ENCODE measurements at regions not wholly inside any gene's neighbourhood (a gene's known extent, or its start where the extent isn't known, plus 50 kb on each side); places are given as distances from the start of the nearest gene placed in this dataset.

DNA sequence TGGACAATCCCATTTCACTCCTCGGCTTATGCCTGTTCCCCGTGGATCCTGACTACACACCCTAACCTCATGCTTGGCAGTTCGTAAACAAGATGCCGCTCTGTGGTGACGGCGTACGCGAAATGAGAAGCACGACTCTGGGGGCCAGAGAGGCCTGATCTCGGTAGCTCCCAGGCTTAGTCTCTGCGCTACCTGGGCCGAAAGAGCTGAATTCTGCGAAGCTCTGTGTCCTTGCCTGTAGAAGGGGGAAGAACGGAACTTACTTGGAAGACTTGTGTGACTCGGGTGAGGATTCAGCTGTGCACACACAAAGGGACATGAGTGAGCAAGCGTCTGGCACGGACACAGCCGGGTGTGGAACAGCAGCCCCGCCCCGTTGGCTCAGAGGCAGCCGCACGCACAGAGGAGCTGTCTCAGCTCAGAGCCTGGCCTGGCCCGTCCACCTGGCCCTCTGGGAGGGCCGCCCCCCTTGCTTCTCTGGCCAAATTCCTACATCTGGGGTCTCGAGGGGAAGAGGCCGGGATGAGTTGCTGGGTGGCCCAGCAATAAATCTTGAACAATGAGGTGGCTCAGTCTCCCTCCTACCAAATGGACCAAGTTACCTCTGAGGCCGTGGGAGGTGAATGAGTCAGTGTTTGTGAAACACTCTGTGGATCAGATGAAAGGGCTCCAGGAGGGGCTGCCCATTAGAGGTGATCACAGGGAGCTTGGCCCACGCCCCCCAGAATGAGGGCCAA, 83.8 kb downstream of the PDGFA start:
- Histone ChIP-seq H3K4me1 (no peaks in the 10 kb centered on the region), H3K27me3 (no peaks in the 10 kb centered on the region), H3K9me3 (no peaks in the 10 kb centered on the region), H3K4me3 (peak overlapping the region; percentile 14), H3K27ac (no peak overlapping the region), H3K36me3 (no peaks in the 10 kb centered on the region)
- TF ChIP-seq, protein P1, sequence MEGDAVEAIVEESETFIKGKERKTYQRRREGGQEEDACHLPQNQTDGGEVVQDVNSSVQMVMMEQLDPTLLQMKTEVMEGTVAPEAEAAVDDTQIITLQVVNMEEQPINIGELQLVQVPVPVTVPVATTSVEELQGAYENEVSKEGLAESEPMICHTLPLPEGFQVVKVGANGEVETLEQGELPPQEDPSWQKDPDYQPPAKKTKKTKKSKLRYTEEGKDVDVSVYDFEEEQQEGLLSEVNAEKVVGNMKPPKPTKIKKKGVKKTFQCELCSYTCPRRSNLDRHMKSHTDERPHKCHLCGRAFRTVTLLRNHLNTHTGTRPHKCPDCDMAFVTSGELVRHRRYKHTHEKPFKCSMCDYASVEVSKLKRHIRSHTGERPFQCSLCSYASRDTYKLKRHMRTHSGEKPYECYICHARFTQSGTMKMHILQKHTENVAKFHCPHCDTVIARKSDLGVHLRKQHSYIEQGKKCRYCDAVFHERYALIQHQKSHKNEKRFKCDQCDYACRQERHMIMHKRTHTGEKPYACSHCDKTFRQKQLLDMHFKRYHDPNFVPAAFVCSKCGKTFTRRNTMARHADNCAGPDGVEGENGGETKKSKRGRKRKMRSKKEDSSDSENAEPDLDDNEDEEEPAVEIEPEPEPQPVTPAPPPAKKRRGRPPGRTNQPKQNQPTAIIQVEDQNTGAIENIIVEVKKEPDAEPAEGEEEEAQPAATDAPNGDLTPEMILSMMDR (IDR thresholded peaks at IDR 0.05): no peak
- DNase-seq (no peak), ATAC-seq (peak; percentile 42)
- intact Hi-C loops (cut with DNase I): no loop called here

DNA sequence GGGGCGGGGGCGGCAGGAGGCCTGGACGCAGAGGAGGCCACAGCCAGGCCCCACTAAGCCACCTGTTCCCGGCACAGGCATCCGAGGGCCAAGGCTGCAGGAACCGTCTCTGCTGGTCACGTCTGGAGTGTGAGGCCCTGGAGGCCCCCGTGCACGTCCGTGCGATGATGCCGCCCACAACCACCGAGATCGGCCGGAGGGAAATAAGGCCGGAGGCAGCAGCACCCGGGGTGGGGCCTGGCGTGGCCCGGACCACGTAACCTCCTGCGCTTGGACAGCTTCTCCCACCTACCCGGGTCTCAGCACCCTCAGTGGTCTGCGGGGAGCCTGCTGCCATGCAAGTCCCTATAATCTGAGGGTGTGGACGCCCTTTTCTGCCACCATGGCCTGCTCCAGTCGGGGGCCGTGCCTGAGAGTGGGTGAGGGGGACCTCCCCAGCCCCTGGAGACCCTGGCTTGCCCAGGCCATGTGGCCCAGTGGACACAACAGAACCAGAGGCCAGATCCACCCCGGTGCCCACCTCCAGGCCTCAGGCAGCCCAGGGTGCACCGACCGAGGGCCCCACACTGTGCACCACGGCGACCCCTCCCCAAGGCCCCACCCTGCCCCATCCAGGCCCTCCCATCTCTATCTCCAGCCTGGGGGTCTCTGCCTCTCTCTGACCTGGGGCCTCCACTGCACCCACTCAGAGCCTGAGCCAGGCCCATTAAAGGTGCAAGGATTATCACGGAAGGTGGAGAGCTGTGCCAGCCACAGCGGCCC, 83.1 kb downstream of the PDGFA start:
- H3K27ac ChIP-seq: no peak overlapping the region
- no peaks in the 10 kb centered on the region for H3K4me1 ChIP-seq
- DNase-seq: no peak
- no peak for ATAC-seq
- H3K4me3 ChIP-seq: no peak overlapping the region
- no peaks in the 10 kb centered on the region for H3K27me3 ChIP-seq
- no peaks in the 10 kb centered on the region for H3K36me3 ChIP-seq
- intact Hi-C loops (cut with DNase I): no loop called here
- H3K9me3 ChIP-seq: no peaks in the 10 kb centered on the region
- TF ChIP-seq, protein P1 (IDR thresholded peaks at IDR 0.05): no peak

DNA sequence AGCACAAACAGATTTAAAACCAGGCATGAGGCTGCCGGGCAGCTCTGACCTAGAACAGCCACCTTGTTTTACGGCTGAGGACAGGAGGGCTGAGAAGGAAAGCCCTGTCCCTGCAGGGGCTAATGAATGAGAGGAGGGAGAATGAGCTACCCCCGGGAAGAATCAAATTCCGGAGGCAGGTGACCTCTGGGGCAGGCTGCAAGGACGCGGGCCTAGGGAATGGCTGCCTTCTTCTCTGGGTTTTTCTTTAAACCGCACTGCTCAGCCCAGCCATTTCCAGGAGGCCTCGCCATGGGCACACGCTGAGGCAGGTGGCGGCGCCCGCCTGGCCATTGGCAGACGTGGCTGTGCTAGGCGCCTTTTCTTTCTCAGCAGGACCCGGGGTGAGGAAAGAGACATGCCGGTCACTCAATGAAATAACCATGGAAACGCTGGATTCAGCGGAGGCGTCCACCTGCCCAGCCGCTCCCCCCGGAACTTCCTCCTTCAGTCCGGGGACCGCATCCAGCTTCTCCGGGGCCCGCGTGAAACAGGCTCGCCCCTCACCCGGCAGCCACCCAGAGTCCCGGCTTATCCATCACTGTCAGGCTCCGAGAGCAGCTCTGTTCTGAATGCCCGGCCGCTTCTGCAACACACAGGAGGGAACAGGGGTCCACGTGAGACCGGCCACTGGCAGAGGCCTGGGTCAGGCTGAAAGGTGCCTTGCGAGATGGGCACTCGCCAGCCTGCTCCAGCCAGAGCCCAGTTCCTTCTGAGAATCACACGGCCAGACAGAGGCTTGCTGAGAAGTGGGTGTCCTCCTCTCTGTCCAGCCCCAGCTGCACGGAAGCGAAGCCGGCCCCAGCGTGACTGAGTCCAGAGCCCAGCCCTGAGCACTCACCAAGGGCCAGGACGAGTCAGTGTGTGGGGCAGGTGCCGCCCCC, 82.1 kb downstream of the PDGFA start:
- H3K27ac ChIP-seq: no peak overlapping the region
- H3K4me3 ChIP-seq: no peak overlapping the region
- TF ChIP-seq, protein P1 (IDR thresholded peaks at IDR 0.05): no peak
- no peaks in the 10 kb centered on the region for H3K4me1 ChIP-seq
- no peak for ATAC-seq
- no peak for DNase-seq
- H3K27me3 ChIP-seq: no peaks in the 10 kb centered on the region
- no peaks in the 10 kb centered on the region for H3K36me3 ChIP-seq
- intact Hi-C loops (cut with DNase I): no loop called here
- no peaks in the 10 kb centered on the region for H3K9me3 ChIP-seq

DNA sequence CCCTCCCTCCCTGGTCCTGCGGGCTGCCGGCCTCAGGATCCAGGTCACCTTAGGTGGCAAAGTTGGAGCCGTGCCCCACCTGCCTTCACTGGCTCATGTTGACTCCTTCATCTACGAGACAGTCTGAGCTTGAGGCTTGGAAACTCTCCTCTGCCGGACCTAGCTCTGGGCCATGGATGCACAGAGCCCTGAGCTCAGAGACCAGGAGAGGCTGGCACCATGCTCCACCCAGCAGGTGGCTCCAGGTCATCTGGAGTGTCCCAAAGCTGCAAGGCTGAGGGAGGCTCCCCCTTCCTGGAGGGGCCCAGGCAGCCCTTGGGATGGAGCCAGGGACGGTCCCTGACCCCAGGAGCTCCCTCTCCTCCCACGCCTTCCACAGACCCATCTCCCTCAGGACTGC, 81.3 kb downstream of the PDGFA start:
- TF ChIP-seq, protein P1 (IDR thresholded peaks at IDR 0.05): no peak
- DNase-seq: no peak

DNA sequence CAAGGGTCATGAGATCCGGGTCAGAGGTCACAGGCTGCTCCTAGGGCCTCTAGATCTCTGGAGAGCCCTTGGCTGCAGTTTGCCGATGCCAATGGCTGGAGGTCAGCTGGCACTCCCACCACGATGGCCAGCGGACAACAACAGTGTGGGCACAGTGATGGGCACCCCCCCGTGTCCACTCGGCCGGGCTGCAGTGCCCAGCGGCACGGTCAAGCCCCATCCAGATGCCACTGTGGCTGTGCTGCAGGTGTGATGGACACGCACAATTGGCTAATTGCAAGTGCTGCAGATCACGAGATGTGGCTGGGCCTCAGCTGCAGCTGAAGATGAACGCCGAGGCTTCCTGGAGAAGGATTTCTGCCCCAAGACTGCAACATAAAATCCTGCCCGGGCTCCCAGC, 80.7 kb downstream of the PDGFA start:
- H3K4me1 ChIP-seq: no peaks in the 10 kb centered on the region
- intact Hi-C loops (cut with DNase I): no loop called here
- no peak overlapping the region for H3K27ac ChIP-seq
- H3K36me3 ChIP-seq: no peaks in the 10 kb centered on the region
- H3K9me3 ChIP-seq: no peaks in the 10 kb centered on the region
- H3K4me3 ChIP-seq: no peak overlapping the region
- ATAC-seq: no peak
- DNase-seq: no peak
- TF ChIP-seq, protein P1 (IDR thresholded peaks at IDR 0.05): no peak
- H3K27me3 ChIP-seq: no peaks in the 10 kb centered on the region

More for the DNA sequence above, 81.3 kb downstream of the PDGFA start:
- Histone ChIP-seq H3K27me3 (no peaks in the 10 kb centered on the region), H3K27ac (no peak overlapping the region), H3K36me3 (no peaks in the 10 kb centered on the region), H3K4me1 (no peaks in the 10 kb centered on the region), H3K9me3 (no peaks in the 10 kb centered on the region), H3K4me3 (no peak overlapping the region)
- no peak for ATAC-seq
- intact Hi-C loops (cut with DNase I): no loop called here

All from upper lobe of right lung (tissue), 1 donor.